GM23338 (cell line): ENCODE measurements at regions not wholly inside any gene's neighbourhood (a gene's known extent, or its start where the extent isn't known, plus 50 kb on each side); places are given as distances from the start of the nearest gene placed in this dataset.

ENCODE experiments used
- ATAC-seq: fragments of 200-7000 bp; cut with Tn5 transposase; 3 replicates; pipeline ENCODE4 v1.9.1; 2020
- DNase-seq: peaks from one replicate; pipeline ENCODE4 v3.0.0-alpha.2; 2015; ENCODE audit warnings: low spot score
- H2AFZ ChIP-seq: fragments of 200-600 bp; sonication (generic); 2 replicates; pipeline ENCODE4 v1.8.0; 2016; ENCODE audit warnings: antibody characterized with exemption, mild to moderate bottlenecking, moderate library complexity
- H3F3A ChIP-seq: fragments of 200-600 bp; sonication (generic); replicated peaks from 2 replicates; pipeline ENCODE4 v1.8.0; 2017; ENCODE audit warnings: antibody characterized with exemption, mixed run types, low read depth
- H3K27ac ChIP-seq: fragments of 200-600 bp; sonication (generic); 2 replicates; pipeline ENCODE4 v1.6.1; 2016; ENCODE audit warnings: low read depth
- H3K27me3 ChIP-seq: fragments of 200-600 bp; sonication (generic); 2 replicates; pipeline ENCODE4 v1.8.0; 2016; ENCODE audit warnings: mild to moderate bottlenecking, mixed run types, moderate library complexity; ENCODE audit not compliant: insufficient read depth
- H3K36me3 ChIP-seq: fragments of 200-600 bp; sonication (generic); 2 replicates; pipeline ENCODE4 v1.8.0; 2016; ENCODE audit warnings: mild to moderate bottlenecking; ENCODE audit not compliant: insufficient read depth
- H3K4me1 ChIP-seq: fragments of 200-600 bp; sonication (generic); 2 replicates; pipeline ENCODE4 v1.8.0; 2016; ENCODE audit warnings: mild to moderate bottlenecking, moderate library complexity; ENCODE audit not compliant: insufficient read depth
- H3K4me2 ChIP-seq: fragments of 200-600 bp; sonication (generic); 2 replicates; pipeline ENCODE4 v1.7.1; 2017; ENCODE audit warnings: mixed run types
- H3K4me3 ChIP-seq: fragments of 200-600 bp; sonication (generic); 2 replicates; pipeline ENCODE4 v1.6.1; 2016; ENCODE audit warnings: mixed run types
- H3K79me2 ChIP-seq: fragments of 200-600 bp; sonication (generic); replicated peaks from 2 replicates; pipeline ENCODE4 v1.8.0; 2017; ENCODE audit warnings: mild to moderate bottlenecking; ENCODE audit not compliant: insufficient read depth
- H3K9me2 ChIP-seq: fragments of 200-600 bp; sonication (generic); 2 replicates; pipeline ENCODE4 v1.8.0; 2017; ENCODE audit not compliant: insufficient read depth
- H4K20me1 ChIP-seq: fragments of 200-600 bp; sonication (generic); replicated peaks from 2 replicates; pipeline ENCODE4 v1.8.0; 2017; ENCODE audit warnings: mild to moderate bottlenecking; ENCODE audit not compliant: insufficient read depth
- H3K27ac Mint-ChIP-seq: 2 replicates; pipeline ENCODE4 v1.8.0; 2020; ENCODE audit warnings: inconsistent platforms, mild to moderate bottlenecking, moderate library complexity, mixed read lengths
- H3K27me3 Mint-ChIP-seq: 3 replicates; pipeline ENCODE4 v1.8.0; 2022; ENCODE audit warnings: low read depth, mild to moderate bottlenecking, moderate library complexity, mixed read lengths, inconsistent platforms; ENCODE audit not compliant: insufficient read depth, poor library complexity
- H3K36me3 Mint-ChIP-seq: 3 replicates; pipeline ENCODE4 v1.8.0; 2021; ENCODE audit warnings: low read depth, mild to moderate bottlenecking, inconsistent platforms, moderate library complexity, mixed read lengths
- H3K4me1 Mint-ChIP-seq: 3 replicates; pipeline ENCODE4 v1.8.0; 2020; ENCODE audit warnings: mild to moderate bottlenecking, inconsistent platforms, mixed read lengths
- H3K4me3 Mint-ChIP-seq: 3 replicates; pipeline ENCODE4 v1.8.0; 2021; ENCODE audit warnings: moderate library complexity, mild to moderate bottlenecking, inconsistent platforms, mixed read lengths
- H3K9me3 Mint-ChIP-seq: 3 replicates; pipeline ENCODE4 v1.8.0; 2020; ENCODE audit warnings: moderate library complexity, mild to moderate bottlenecking, inconsistent platforms, mixed read lengths
- EZH2phosphoT487 ChIP-seq: fragments of 200-600 bp; sonication (generic); IDR thresholded peaks from one replicate; pipeline ENCODE4 v1.8.1; 2018; ENCODE audit warnings: antibody characterized with exemption; ENCODE audit not compliant: unreplicated experiment
- JUNB ChIP-seq: IDR thresholded peaks from one replicate; pipeline ENCODE4 v1.6.1; 2016; ENCODE audit warnings: antibody characterized with exemption; ENCODE audit not compliant: unreplicated experiment
- NANOG ChIP-seq: IDR thresholded peaks from 2 replicates; pipeline ENCODE4 v1.6.1; 2016; ENCODE audit warnings: antibody characterized with exemption, borderline replicate concordance
- POLR2AphosphoS5 ChIP-seq: IDR thresholded peaks from 2 replicates; pipeline ENCODE4 v1.6.1; 2016; ENCODE audit warnings: antibody characterized with exemption, low read depth
- REST ChIP-seq: IDR thresholded peaks from one replicate; pipeline ENCODE4 v1.6.1; 2018; ENCODE audit warnings: antibody characterized with exemption; ENCODE audit not compliant: unreplicated experiment
- STAT1 ChIP-seq: IDR thresholded peaks from one replicate; pipeline ENCODE4 v1.6.1; 2016; ENCODE audit warnings: antibody characterized with exemption; ENCODE audit not compliant: unreplicated experiment
- ZNF114 ChIP-seq: fragments of 250-450 bp; sonication (Bioruptor Pico); IDR thresholded peaks from 2 replicates; pipeline ENCODE4 v1.5.0; 2020; ENCODE audit warnings: mild to moderate bottlenecking, moderate library complexity
- ZNF331 ChIP-seq: fragments of 250-450 bp; sonication (Bioruptor Pico); IDR thresholded peaks from 2 replicates; pipeline ENCODE4 v1.5.0; 2020; ENCODE audit warnings: low read depth, mild to moderate bottlenecking, moderate library complexity
- TF ChIP-seq, protein P1 (sequence below): IDR thresholded peaks from 2 replicates; pipeline ENCODE4 v1.6.1; 2016; ENCODE audit warnings: antibody characterized with exemption
- TF ChIP-seq, protein P2 (sequence below), 2 experiments: fragments of 200-600 bp in 1 of 2; sonication (generic) in 1 of 2; conservative IDR thresholded peaks; 2 replicates each; pipeline versions ENCODE4 v1.5.1 to v1.6.1; 2016 to 2017; ENCODE audit warnings: antibody characterized with exemption in 2 of 2, low read depth in 2 of 2, mild to moderate bottlenecking in 2 of 2, moderate library complexity in 1 of 2

GRCh38 chr3:182608832-182609231, 184.5 kb upstream of the ATP11B start:
- H3K27ac Mint-ChIP-seq, result no peak overlapping the region
- H3K9me3 Mint-ChIP-seq, result no peaks in the 10 kb centered on the region
- ATAC-seq, result no peak
- no peaks in the 10 kb centered on the region for H3K79me2 ChIP-seq
- H3K9me2 ChIP-seq, result no peaks in the 10 kb centered on the region
- DNase-seq, result no peak
- no peak overlapping the region for H3K4me3 ChIP-seq
- H3K27ac ChIP-seq, result no peak overlapping the region
- TF ChIP-seq JUNB, result no peak
- TF ChIP-seq ZNF331 (CRISPR knock-in tag), result no peak
- no peaks in the 10 kb centered on the region for H3K36me3 Mint-ChIP-seq
- no peaks in the 10 kb centered on the region for H3K27me3 Mint-ChIP-seq
- no peaks in the 10 kb centered on the region for H3K36me3 ChIP-seq
- no peaks in the 10 kb centered on the region for H4K20me1 ChIP-seq
- peaks cover 12% of the 10 kb centered on the region for H3K4me1 ChIP-seq
- H3F3A ChIP-seq, result no peaks in the 10 kb centered on the region
- H3K4me1 Mint-ChIP-seq, result peaks cover 16% of the 10 kb centered on the region; the same call in 2 of the 3 replicates
- H3K27me3 ChIP-seq, result no peaks in the 10 kb centered on the region
- H2AFZ ChIP-seq, result no peak overlapping the region
- no peak overlapping the region for H3K4me3 Mint-ChIP-seq
- no peak overlapping the region for H3K4me2 ChIP-seq

DNA sequence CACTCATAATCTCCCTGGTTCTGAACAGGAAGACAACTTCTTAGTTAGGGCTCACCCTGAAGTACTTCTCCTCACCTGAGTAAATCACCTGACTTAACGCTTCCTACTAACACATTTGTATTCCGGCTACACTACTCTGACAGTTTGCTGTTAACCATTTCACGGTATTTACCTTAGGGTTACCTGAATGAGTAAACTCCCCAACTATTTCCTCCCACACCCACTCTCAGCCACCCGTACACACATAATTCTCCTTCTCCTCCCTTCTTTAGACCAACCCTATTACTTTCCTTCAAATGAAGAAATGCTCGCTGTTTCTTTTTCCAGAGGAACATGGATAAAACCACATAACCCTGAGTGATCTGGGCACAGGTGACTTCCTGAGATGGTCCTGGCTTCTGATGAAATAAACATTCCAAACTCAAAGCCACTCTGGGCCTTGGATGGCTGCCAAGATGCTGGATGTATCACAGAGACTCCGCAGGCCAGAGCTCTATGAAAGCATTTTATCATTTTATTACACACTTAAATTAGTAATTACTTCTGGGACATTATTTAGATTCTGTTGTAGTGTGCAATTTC, 183.6 kb upstream of the ATP11B start:
- H3K4me3 ChIP-seq, result no peak overlapping the region
- H3K27ac ChIP-seq, result no peak overlapping the region
- H3K4me1 ChIP-seq, result peaks cover 12% of the 10 kb centered on the region
- no peaks in the 10 kb centered on the region for H4K20me1 ChIP-seq
- H3K4me2 ChIP-seq, result no peak overlapping the region
- ATAC-seq (no peak), DNase-seq (no peak)
- H3K79me2 ChIP-seq, result no peaks in the 10 kb centered on the region
- no peak overlapping the region for H2AFZ ChIP-seq
- H3K27me3 Mint-ChIP-seq, result no peaks in the 10 kb centered on the region
- no peaks in the 10 kb centered on the region for H3K27me3 ChIP-seq
- H3K4me3 Mint-ChIP-seq, result no peak overlapping the region
- H3K4me1 Mint-ChIP-seq, result peaks cover 16% of the 10 kb centered on the region; the same call in 2 of the 3 replicates
- H3K27ac Mint-ChIP-seq, result no peak overlapping the region
- no peaks in the 10 kb centered on the region for H3K36me3 Mint-ChIP-seq
- no peaks in the 10 kb centered on the region for H3K9me3 Mint-ChIP-seq
- H3K9me2 ChIP-seq, result no peaks in the 10 kb centered on the region
- no peaks in the 10 kb centered on the region for H3F3A ChIP-seq
- no peaks in the 10 kb centered on the region for H3K36me3 ChIP-seq
- TF ChIP-seq POLR2AphosphoS5 (no peak), JUNB (no peak), EZH2phosphoT487 (no peak), REST (no peak), ZNF114 (CRISPR knock-in tag) (no peak), ZNF331 (CRISPR knock-in tag) (no peak), STAT1 (no peak), NANOG (no peak)
- TF ChIP-seq, protein P1, sequence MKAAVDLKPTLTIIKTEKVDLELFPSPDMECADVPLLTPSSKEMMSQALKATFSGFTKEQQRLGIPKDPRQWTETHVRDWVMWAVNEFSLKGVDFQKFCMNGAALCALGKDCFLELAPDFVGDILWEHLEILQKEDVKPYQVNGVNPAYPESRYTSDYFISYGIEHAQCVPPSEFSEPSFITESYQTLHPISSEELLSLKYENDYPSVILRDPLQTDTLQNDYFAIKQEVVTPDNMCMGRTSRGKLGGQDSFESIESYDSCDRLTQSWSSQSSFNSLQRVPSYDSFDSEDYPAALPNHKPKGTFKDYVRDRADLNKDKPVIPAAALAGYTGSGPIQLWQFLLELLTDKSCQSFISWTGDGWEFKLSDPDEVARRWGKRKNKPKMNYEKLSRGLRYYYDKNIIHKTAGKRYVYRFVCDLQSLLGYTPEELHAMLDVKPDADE, result no peak
- TF ChIP-seq, protein P2, sequence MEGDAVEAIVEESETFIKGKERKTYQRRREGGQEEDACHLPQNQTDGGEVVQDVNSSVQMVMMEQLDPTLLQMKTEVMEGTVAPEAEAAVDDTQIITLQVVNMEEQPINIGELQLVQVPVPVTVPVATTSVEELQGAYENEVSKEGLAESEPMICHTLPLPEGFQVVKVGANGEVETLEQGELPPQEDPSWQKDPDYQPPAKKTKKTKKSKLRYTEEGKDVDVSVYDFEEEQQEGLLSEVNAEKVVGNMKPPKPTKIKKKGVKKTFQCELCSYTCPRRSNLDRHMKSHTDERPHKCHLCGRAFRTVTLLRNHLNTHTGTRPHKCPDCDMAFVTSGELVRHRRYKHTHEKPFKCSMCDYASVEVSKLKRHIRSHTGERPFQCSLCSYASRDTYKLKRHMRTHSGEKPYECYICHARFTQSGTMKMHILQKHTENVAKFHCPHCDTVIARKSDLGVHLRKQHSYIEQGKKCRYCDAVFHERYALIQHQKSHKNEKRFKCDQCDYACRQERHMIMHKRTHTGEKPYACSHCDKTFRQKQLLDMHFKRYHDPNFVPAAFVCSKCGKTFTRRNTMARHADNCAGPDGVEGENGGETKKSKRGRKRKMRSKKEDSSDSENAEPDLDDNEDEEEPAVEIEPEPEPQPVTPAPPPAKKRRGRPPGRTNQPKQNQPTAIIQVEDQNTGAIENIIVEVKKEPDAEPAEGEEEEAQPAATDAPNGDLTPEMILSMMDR (conservative IDR thresholded peaks at IDR 0.05; ENCODE audit: low read depth in 2 of 2), result no peak
